ENCODE measurements at regions not wholly inside any gene's neighbourhood (a gene's known extent, or its start where the extent isn't known, plus 50 kb on each side); places are given as distances from the start of the nearest gene placed in this dataset.
"Not testable (repeated sequence)": the region's sequence is repeated elsewhere in the genome, so short reads cannot be mapped to it uniquely, and the experiment has no call there.

DNA sequence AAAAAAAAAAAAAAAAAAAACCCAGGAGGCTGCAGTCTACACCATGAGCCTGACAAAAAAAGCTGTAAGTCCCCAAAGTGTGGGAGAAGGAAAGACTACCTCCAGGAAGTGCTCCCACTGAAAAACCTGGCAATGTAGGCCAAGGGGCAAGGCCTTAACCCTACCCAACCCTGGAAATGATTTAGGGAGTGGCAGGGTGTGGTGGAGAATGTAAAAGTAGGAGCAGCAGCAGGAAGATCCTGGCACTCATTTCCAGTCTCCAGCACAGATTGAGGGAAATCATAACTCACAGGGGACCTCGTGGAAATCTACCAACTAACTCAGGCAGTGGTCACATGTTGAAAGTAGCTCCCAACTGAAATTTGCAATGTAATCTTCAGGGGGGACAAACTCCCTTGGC, 839.5 kb downstream of the EPHA3 start:
- DNase-seq = no peak

- no peak for DNase-seq
Observed at GRCh38 chr3:89947337-89947954, 840.0 kb downstream of the EPHA3 start.

DNA sequence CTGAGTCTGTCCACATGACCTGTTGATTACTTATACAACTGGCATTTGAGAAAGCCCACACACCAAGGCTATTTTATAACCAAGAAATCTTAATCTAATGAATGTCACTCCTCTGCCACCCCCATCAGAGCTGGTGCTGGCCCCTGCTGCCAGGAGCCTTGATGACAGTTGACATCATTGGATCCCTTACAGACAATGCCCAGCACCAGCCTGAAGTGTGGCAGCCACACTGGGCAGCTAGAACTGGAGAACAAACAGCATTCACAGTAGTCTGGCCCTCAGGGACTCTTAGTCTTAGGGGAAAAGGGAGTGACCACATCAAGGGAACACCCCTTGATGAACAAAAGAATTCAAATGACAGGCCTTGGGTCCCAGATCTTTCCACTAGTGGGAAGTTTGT, 840.6 kb downstream of the EPHA3 start:
- DNase-seq = no peak

DNA sequence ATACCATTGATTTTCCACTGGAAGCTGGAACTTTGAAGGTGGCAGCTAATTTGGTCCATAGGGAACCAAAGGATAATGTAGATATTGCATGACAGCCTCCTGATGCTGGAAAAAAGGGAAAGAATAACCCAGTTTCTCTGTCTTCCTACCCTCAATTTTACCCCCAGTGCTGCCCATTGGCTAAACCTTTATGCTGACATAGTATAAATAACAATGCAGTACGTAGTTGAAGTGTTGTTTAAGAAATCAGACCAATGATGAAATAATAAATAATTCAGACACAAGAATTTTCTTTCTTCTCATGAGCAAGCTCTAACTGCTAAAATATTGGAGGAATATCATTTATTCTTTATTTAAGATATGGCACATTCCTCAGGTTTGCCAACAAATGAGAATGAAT, 843.4 kb downstream of the EPHA3 start:
- no peak for DNase-seq

DNA sequence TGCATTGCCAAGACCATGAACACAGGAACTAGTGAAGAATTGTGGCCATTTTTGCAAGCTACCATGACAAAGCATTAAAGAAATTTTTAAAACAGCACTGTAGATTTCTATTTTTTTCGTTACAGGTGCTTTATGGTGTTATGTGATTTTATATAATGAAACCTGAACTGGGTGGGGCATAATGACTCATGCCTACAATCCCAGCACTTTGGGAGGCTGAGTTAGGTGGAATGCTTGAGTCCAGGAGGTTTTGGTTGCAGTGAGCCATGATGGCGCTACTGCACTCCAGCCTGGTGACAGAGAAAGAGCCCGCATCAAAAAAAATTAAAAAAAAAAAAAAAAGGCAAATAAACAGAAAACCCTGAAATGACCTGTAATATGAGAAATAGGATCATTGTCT, 846.7 kb downstream of the EPHA3 start:
- no peak for DNase-seq

- DNase-seq = no peak
Observed at GRCh38 chr3:89955156-89955555, 847.7 kb downstream of the EPHA3 start.

GRCh38 chr3:89957451-89957850, 850.0 kb downstream of the EPHA3 start:
- no peak for DNase-seq

GRCh38 chr3:89958163-89958562, 850.7 kb downstream of the EPHA3 start:
- DNase-seq = not testable (repeated sequence)

- no peak for DNase-seq
Observed at GRCh38 chr3:89964347-89964746, 856.9 kb downstream of the EPHA3 start.

DNA sequence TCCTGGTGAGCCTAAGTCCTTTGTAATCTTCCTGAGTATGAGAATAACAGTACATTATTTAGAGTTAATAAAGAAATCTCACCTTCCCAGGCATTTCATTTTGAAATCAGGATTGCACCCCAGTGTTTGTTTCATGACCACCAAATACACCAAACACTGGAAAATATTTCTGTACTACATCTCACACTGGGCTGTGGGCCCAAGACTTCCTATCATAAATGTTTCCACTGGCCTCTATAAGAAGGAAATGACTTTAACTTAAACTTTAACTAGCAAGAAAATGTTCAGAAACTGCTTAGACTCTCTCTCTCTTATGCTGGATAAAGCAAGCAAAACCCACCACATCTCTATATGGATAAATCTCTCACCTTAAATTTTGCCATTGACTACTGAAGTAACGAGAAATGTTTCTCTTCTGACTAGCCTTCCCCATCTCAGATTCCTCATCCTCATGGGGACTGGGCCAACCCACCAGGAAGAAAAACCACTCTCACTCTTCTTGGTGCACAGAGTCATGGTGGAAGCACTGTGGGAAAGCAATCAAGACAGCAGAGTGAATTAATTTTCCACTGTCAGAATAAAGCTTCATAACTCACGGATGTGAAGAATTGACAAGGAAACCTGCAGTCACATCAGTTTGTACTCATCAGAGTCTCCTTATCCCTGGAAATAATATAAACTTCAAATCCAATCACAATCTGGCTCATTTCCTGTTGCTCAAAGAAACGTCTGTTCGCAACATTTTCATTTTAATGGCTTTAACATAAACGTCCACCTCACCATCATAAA, 859.6 kb downstream of the EPHA3 start:
- no peak for DNase-seq

DNA sequence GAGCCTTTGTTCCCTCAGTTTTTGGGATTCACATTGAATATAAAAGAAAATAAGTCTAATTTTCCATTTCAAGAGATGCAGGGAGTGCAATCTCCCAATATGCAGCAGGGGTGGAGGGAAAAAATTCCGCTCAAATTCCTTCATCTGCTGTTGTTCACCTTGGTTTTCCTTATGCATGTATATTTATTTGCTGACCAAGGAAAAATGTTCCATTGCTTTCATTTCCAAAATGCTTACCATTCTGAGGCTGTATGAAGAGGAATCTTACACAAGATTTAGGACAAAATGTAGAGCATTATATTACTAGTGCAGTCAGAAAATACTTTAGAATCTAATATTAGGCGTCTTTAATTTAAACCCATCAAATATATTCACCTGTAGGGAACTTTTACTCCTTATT, 863.9 kb downstream of the EPHA3 start:
- DNase-seq = no peak

GRCh38 chr3:89973156-89973555, 865.7 kb downstream of the EPHA3 start:
- DNase-seq = no peak

- DNase-seq = no peak
Observed at GRCh38 chr3:89974903-89975519, 867.6 kb downstream of the EPHA3 start.

DNA sequence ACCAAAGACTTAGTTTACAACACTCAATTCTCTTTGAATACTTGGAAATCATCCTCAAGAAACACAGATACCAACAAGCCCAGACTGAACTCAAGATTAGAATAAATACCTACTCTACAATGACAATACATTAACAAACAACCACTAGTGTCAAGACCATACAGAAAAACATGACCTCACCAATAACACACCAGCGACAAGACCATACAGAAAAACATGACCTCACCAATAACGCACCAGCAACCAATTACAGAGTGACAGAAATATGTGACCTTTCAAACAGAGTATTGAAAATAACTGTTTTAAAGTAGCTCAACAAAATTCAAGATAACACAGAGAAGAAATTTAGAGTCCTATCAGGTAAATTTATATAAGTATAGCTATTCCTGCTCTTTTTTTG, 876.0 kb downstream of the EPHA3 start:
- no peak for DNase-seq

GRCh38 chr3:90005281-90005847, 897.9 kb downstream of the EPHA3 start:
- DNase-seq = no peak

- DNase-seq = no peak
Observed at GRCh38 chr3:90007778-90008499, 900.5 kb downstream of the EPHA3 start.

DNA sequence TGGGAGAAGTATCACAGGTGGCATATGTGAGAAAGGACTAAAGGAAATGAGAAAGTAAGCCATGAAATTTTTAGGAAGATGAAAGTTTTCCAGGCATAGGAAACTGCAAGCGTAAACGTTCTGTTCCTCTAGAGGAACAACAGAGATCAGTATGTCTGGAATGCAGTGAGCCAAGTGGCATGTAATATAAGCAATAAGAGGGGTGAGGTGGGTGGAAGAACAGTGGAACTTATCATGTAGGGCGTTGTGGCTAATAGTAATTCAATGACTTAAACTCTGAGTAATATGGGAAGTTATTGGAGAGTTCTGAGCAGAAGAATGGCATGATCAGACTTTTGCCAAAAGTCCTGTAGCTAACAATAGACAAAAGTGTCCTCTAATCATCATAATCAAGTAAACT, 902.9 kb downstream of the EPHA3 start:
- no peak for DNase-seq

DNA sequence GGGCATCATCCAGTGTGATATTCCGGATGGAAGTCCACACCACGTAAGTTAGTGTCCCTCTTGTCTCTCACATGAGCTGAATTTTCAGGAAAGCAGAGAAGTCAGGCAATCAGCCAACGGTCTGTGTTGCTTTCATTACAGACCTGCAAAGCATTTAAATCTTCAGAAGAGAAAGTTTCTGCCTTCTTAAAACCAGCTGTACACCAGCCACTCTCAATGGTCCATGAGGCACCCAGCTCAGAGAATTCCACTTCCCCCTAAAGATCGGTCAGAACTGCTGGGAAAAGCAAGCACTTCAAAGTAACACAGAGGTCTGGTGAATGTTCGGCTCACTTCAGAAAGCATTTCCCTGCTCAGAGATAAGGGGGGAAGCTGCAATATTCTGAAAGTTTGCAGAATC, 903.7 kb downstream of the EPHA3 start:
- DNase-seq = no peak

GRCh38 chr3:90011596-90011995, 904.2 kb downstream of the EPHA3 start:
- DNase-seq = no peak

DNA sequence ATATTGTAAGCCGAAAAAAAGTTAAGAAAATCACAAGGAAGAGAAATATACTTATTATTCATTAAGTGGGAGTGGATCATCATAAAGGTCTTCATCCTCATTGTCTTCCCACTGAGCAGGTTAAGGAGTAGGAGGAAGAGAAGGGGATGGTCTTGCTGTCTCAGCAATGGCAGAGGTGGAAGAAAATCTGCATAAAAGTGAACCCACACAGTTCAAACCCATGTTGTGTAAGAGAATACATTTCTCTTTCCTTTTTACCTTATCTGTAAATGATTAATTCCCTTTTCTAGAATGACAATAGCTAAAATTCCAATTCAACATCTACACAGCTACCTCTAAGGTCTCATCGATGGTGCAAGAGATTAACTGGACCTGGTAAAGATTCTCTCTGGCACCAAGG, 904.6 kb downstream of the EPHA3 start:
- no peak for DNase-seq

DNA sequence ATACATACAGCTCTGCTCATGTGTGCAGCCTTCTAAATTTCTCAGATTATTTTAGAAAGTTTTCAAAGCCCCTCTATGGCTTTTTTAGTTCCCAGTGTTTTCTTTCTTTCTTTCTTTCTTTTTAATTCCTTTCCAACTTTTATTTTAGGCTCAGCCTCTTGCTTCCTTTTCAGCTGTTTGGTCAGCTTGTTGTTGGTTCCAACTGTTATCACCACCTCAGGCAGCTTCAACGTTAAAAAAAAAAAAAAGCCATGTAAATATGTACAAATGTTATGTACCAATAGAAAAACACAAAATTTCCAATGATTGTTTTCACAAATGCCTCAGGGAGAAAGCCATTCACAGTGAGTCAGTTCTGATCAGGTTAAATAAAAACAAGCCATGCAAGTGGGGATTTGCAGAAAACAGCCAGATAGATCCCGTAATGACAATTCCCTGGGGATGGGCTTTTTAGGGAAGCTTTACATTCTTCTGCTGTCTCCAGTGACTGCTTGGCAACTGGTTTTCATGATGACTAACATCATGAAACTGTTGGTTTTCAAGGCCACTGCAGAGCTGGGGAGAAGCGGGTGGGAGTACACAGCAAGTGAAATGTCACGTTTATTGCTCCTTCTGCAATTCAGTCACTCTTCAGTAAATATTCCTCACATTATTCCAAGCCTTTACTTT, 908.4 kb downstream of the EPHA3 start:
- no peak for DNase-seq

DNA sequence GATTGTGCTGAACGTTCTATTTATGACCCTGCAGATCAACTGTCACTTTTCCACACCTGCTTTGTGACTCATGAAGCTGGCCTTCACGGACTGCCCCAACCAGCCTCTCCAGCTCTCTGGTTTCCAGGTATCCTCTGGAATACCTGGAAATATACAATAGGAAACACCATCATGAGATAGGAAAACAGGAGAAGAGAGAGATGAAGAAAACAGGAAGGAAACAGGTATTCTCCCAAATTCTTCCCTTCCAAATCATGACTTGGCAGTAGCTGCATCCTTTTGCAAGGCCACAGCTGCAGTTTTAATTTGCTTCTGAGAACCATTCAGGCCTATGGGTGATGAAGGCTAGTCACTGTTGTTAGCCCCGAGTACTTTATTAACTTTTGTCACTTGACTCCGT, 909.1 kb downstream of the EPHA3 start:
- DNase-seq = no peak

DNA sequence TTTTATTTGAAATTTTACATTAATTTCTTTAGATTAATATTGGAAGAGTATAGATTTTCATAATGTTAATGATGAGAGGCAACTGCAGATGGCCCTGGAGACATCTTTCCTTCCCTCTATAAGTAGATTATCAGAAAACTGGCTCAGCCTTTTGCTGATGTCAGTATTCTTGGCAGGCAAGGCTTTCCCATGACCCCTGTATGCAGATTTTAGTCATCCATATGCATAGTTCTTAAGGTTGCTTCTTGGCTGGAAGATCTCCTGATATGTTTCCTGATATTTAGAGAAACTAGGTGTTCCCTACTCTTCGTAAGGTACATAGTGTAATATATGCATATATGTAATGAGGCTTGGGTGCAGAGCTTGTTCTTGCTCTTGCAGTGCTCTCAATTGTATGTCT, 911.4 kb downstream of the EPHA3 start:
- DNase-seq = no peak
